ENCODE measurements at regions not wholly inside any gene's neighbourhood (a gene's known extent, or its start where the extent isn't known, plus 50 kb on each side); places are given as distances from the start of the nearest gene placed in this dataset.

DNA sequence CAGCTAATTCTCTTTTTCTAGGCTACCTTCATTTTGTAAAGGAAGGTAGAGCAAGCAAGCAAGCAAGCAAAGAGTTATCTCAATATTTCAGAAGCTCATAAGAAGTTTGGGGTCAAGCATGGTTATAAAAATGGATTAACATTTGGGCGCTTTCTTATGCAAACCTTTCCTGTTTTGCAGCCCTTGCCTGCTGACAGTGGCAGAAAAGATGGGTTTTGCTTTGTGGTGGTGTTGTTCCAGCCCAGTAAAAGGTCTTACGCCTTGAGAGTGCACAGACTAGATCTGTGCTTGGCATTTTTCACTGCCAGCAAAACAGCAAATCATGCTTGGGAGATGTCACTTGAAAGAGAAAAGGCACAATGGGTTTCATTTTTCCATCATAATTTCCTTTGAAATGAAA lies 1320.6 kb upstream of the CELF4 start:
- Histone ChIP-seq H3K4me3 (ENCODE audit: low read length) (no peak overlapping the region), H3K9me2 (replicated peaks; ENCODE audit: low read length) (no peaks in the 10 kb centered on the region), H3K9ac (ENCODE audit: low read length) (no peak overlapping the region), H3K4me2 (ENCODE audit: low read length) (no peak overlapping the region), H3K9me3 (ENCODE audit: low read length) (no peaks in the 10 kb centered on the region), H3K27ac (ENCODE audit: low read length) (no peak overlapping the region), H3K36me3 (ENCODE audit: low read depth, low read length) (no peaks in the 10 kb centered on the region), H3K4me1 (ENCODE audit: insufficient read depth, low read length) (no peaks in the 10 kb centered on the region), H2AFZ (ENCODE audit: low read length) (no peak overlapping the region), H3K27me3 (ENCODE audit: low read length) (no peaks in the 10 kb centered on the region), H4K20me1 (ENCODE audit: low read length) (no peaks in the 10 kb centered on the region), H3K79me2 (ENCODE audit: low read length) (no peaks in the 10 kb centered on the region), H3F3A (ENCODE audit: low read length, unreplicated experiment) (no peaks in the 10 kb centered on the region)
- DNase-seq (no peak), ATAC-seq (no peak)
- no TSS peak for BruUV-seq (replicated peaks)
- CTCF ChIA-PET = no interaction called here
- no peak for TF ChIP-seq EZH2 (IDR thresholded peaks at IDR 0.05; ENCODE audit: low read length, unreplicated experiment)
- intact Hi-C loops (cut with micrococcal nuclease) = no loop called here
- POLR2A ChIA-PET (ENCODE audit: unreplicated experiment) = interaction anchor here (0.5 kb wide), 1 partner anchor 18 kb away, joined by 3 read pairs; no protein-coding TSS in a partner anchor

DNA sequence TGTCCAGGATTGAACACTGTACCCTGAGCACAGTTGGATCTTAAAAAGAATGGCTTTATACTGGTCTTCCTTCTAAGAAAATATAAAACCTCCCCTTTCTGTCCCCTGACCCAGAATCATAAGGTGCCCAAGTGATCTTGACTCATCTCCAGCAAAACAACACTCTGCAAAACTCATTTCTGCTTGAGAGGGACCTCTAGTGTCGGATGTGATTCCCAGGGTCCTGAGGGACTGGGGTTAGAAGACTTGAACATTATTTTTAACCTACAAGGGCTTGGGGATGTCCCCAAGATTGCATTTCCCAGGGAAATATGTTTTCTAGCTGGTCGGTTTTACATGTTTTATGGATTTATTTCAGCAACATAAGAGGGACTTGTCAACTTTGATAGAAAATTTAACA lies 1318.5 kb upstream of the CELF4 start:
- CTCF ChIA-PET = no interaction called here

DNA sequence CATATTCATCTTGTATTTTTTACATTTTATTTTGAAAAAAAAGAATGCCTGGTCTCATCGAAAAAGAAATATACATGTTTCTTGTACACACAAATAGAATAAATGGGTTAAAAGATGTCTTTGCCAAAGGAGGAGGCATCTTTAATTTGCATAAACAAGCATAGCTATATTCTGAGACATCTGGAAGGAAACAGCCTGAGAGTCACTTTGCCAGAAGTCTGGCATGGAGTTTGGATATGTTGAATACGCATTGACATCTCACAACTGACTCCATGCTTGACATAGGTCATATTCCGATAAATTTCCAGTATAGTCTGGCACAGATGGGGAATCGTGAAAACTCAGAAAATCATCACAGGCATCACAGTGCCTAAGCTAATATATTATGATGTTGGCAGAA lies 1317.5 kb upstream of the CELF4 start:
- no peak for DNase-seq

More for the DNA sequence above, 1318.5 kb upstream of the CELF4 start:
- H3K27ac ChIP-seq (ENCODE audit: low read length) = no peak overlapping the region
- no peaks in the 10 kb centered on the region for H3K4me1 ChIP-seq (ENCODE audit: insufficient read depth, low read length)
- no peaks in the 10 kb centered on the region for H3K27me3 ChIP-seq (ENCODE audit: low read length)
- H3K79me2 ChIP-seq (ENCODE audit: low read length) = no peaks in the 10 kb centered on the region
- BruUV-seq (replicated peaks) = no TSS peak
- POLR2A ChIA-PET (ENCODE audit: unreplicated experiment) = no interaction called here
- no peak overlapping the region for H3K9ac ChIP-seq (ENCODE audit: low read length)
- H2AFZ ChIP-seq (ENCODE audit: low read length) = no peak overlapping the region
- ATAC-seq (no peak), DNase-seq (no peak)
- no peaks in the 10 kb centered on the region for H3K9me3 ChIP-seq (ENCODE audit: low read length)
- intact Hi-C loops (cut with micrococcal nuclease) = no loop called here
- H3F3A ChIP-seq (ENCODE audit: low read length, unreplicated experiment) = no peaks in the 10 kb centered on the region
- H4K20me1 ChIP-seq (ENCODE audit: low read length) = no peaks in the 10 kb centered on the region
- TF ChIP-seq, protein P1, sequence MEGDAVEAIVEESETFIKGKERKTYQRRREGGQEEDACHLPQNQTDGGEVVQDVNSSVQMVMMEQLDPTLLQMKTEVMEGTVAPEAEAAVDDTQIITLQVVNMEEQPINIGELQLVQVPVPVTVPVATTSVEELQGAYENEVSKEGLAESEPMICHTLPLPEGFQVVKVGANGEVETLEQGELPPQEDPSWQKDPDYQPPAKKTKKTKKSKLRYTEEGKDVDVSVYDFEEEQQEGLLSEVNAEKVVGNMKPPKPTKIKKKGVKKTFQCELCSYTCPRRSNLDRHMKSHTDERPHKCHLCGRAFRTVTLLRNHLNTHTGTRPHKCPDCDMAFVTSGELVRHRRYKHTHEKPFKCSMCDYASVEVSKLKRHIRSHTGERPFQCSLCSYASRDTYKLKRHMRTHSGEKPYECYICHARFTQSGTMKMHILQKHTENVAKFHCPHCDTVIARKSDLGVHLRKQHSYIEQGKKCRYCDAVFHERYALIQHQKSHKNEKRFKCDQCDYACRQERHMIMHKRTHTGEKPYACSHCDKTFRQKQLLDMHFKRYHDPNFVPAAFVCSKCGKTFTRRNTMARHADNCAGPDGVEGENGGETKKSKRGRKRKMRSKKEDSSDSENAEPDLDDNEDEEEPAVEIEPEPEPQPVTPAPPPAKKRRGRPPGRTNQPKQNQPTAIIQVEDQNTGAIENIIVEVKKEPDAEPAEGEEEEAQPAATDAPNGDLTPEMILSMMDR (conservative IDR thresholded peaks at IDR 0.05; ENCODE audit: low read depth, low read length) = no peak
- TF ChIP-seq EZH2phosphoT487 (IDR thresholded peaks at IDR 0.05; ENCODE audit: borderline replicate concordance, low read length) (no peak), EZH2 (IDR thresholded peaks at IDR 0.05; ENCODE audit: low read length, unreplicated experiment) (no peak)
- no peak overlapping the region for H3K4me2 ChIP-seq (ENCODE audit: low read length)
- H3K36me3 ChIP-seq (ENCODE audit: low read depth, low read length) = no peaks in the 10 kb centered on the region
- H3K4me3 ChIP-seq (ENCODE audit: low read length) = no peak overlapping the region
- no peaks in the 10 kb centered on the region for H3K9me2 ChIP-seq (replicated peaks; ENCODE audit: low read length)

More for the DNA sequence above, 1317.5 kb upstream of the CELF4 start:
- ChIA-PET CTCF (no interaction called here), POLR2A (ENCODE audit: unreplicated experiment) (no interaction called here)
- TF ChIP-seq, protein P1 (conservative IDR thresholded peaks at IDR 0.05; ENCODE audit: low read depth, low read length) = no peak
- no peak for TF ChIP-seq EZH2phosphoT487 (IDR thresholded peaks at IDR 0.05; ENCODE audit: borderline replicate concordance, low read length)
- TF ChIP-seq EZH2 (IDR thresholded peaks at IDR 0.05; ENCODE audit: low read length, unreplicated experiment) = no peak
- Histone ChIP-seq H3K79me2 (ENCODE audit: low read length) (no peaks in the 10 kb centered on the region), H3K9me2 (replicated peaks; ENCODE audit: low read length) (no peaks in the 10 kb centered on the region), H3K9me3 (ENCODE audit: low read length) (no peaks in the 10 kb centered on the region), H2AFZ (ENCODE audit: low read length) (no peak overlapping the region), H3K27me3 (ENCODE audit: low read length) (no peaks in the 10 kb centered on the region), H3K27ac (ENCODE audit: low read length) (no peak overlapping the region), H3K9ac (ENCODE audit: low read length) (no peak overlapping the region), H3F3A (ENCODE audit: low read length, unreplicated experiment) (no peaks in the 10 kb centered on the region), H3K4me2 (ENCODE audit: low read length) (no peak overlapping the region), H3K4me3 (ENCODE audit: low read length) (no peak overlapping the region), H4K20me1 (ENCODE audit: low read length) (no peaks in the 10 kb centered on the region), H3K36me3 (ENCODE audit: low read depth, low read length) (no peaks in the 10 kb centered on the region), H3K4me1 (ENCODE audit: insufficient read depth, low read length) (no peaks in the 10 kb centered on the region)
- BruUV-seq (replicated peaks) = no TSS peak
- intact Hi-C loops (cut with micrococcal nuclease) = no loop called here
- ATAC-seq = no peak
